H9 (cell line): ENCODE measurements at regions not wholly inside any gene's neighbourhood (a gene's known extent, or its start where the extent isn't known, plus 50 kb on each side); places are given as distances from the start of the nearest gene placed in this dataset.

Experiments used
- DNase-seq: peaks from one replicate; pipeline ENCODE4 v3.0.0-alpha.2; 2017
- H2AFZ ChIP-seq: one replicate; pipeline ENCODE4 v1.6.1; 2013; ENCODE audit warnings: mild to moderate bottlenecking, low read length, control low read depth, moderate library complexity
- H2AK5ac ChIP-seq: 2 replicates; pipeline ENCODE4 v1.6.1; 2013; ENCODE audit warnings: low read length, control low read depth, mixed read lengths; ENCODE audit not compliant: insufficient read length
- H2BK120ac ChIP-seq: one replicate; pipeline ENCODE4 v1.6.1; 2013; ENCODE audit warnings: low read depth, mild to moderate bottlenecking, low read length, control low read depth, inconsistent platforms; ENCODE audit not compliant: poor library complexity, severe bottlenecking
- H2BK12ac ChIP-seq: 2 replicates; pipeline ENCODE4 v1.6.1; 2013; ENCODE audit warnings: low read length, control low read depth, mixed read lengths, low read depth; ENCODE audit not compliant: insufficient read length
- H2BK15ac ChIP-seq: 2 replicates; pipeline ENCODE4 v1.6.1; 2013; ENCODE audit warnings: low read depth, low read length, control low read depth
- H2BK20ac ChIP-seq: one replicate; pipeline ENCODE4 v1.6.1; 2013; ENCODE audit warnings: low read depth, mild to moderate bottlenecking, low read length, control low read depth, inconsistent platforms; ENCODE audit not compliant: poor library complexity, severe bottlenecking
- H2BK5ac ChIP-seq: 2 replicates; pipeline ENCODE4 v1.6.1; 2013; ENCODE audit warnings: low read length, control low read depth, mixed read lengths; ENCODE audit not compliant: insufficient read length
- H3K14ac ChIP-seq: 2 replicates; pipeline ENCODE4 v1.6.1; 2013; ENCODE audit warnings: low read length, control low read depth; ENCODE audit not compliant: insufficient read depth
- H3K18ac ChIP-seq: 2 replicates; pipeline ENCODE4 v1.6.1; 2013; ENCODE audit warnings: low read depth, mild to moderate bottlenecking, mixed read lengths, low read length, control low read depth; ENCODE audit not compliant: insufficient read length
- H3K23ac ChIP-seq: 2 replicates; pipeline ENCODE4 v1.6.1; 2013; ENCODE audit warnings: low read length, control low read depth, mixed read lengths, low read depth; ENCODE audit not compliant: insufficient read length
- H3K23me2 ChIP-seq: 2 replicates; pipeline ENCODE4 v1.6.1; 2013; ENCODE audit warnings: low read depth, mild to moderate bottlenecking, mixed read lengths, low read length, control low read depth; ENCODE audit not compliant: insufficient read length, poor library complexity, severe bottlenecking
- H3K27ac ChIP-seq: 2 replicates; pipeline ENCODE4 v1.5.1; 2013; ENCODE audit warnings: low read length, control low read depth, mixed read lengths, low read depth; ENCODE audit not compliant: insufficient read length
- H3K27me3 ChIP-seq: 2 replicates; pipeline ENCODE4 v1.6.1; 2013; ENCODE audit warnings: low read length, control low read depth, inconsistent platforms; ENCODE audit not compliant: insufficient read depth
- H3K4ac ChIP-seq: 2 replicates; pipeline ENCODE4 v1.6.1; 2013; ENCODE audit warnings: low read depth, mild to moderate bottlenecking, control low read depth, inconsistent platforms, low read length, moderate library complexity
- H3K4me1 ChIP-seq: 2 replicates; pipeline ENCODE4 v1.6.1; 2013; ENCODE audit warnings: low read length, control low read depth, inconsistent platforms; ENCODE audit not compliant: insufficient read depth
- H3K4me2 ChIP-seq: 2 replicates; pipeline ENCODE4 v1.6.1; 2013; ENCODE audit warnings: low read length, control low read depth, mixed read lengths; ENCODE audit not compliant: insufficient read length, insufficient read depth
- H3K56ac ChIP-seq: 2 replicates; pipeline ENCODE4 v1.6.1; 2013; ENCODE audit warnings: low read depth, mild to moderate bottlenecking, mixed read lengths, low read length, control low read depth; ENCODE audit not compliant: insufficient read length
- H3K79me1 ChIP-seq: 2 replicates; pipeline ENCODE4 v1.6.1; 2013; ENCODE audit warnings: low read depth, mild to moderate bottlenecking, moderate library complexity, low read length, control low read depth, inconsistent platforms; ENCODE audit not compliant: insufficient read depth, poor library complexity, severe bottlenecking
- H3K79me2 ChIP-seq: 2 replicates; pipeline ENCODE4 v1.6.1; 2013; ENCODE audit warnings: low read length, control low read depth, inconsistent platforms; ENCODE audit not compliant: insufficient read depth
- H3K9ac ChIP-seq: 2 replicates; pipeline ENCODE4 v1.6.1; 2013; ENCODE audit warnings: low read length, control low read depth, mixed read lengths; ENCODE audit not compliant: insufficient read length; ENCODE audit errors: extremely low read depth
- H3K9me3 ChIP-seq: one replicate; pipeline ENCODE4 v1.6.1; 2013; ENCODE audit warnings: low read depth, low read length, inconsistent platforms; ENCODE audit not compliant: control insufficient read depth
- H3T11ph ChIP-seq: one replicate; pipeline ENCODE4 v1.6.1; 2013; ENCODE audit warnings: mild to moderate bottlenecking, low read length, control low read depth, inconsistent platforms
- H4K20me1 ChIP-seq: one replicate; pipeline ENCODE4 v1.6.1; 2013; ENCODE audit not compliant: control insufficient read depth, insufficient read length, insufficient read depth
- H4K5ac ChIP-seq: 2 replicates; pipeline ENCODE4 v1.6.1; 2013; ENCODE audit warnings: low read depth, mild to moderate bottlenecking, mixed read lengths, low read length, control low read depth; ENCODE audit not compliant: insufficient read length
- H4K8ac ChIP-seq: replicated peaks from 2 replicates; pipeline ENCODE4 v1.6.1; 2013; ENCODE audit warnings: low read length, control low read depth, mixed read lengths, low read depth; ENCODE audit not compliant: insufficient read length
- H4K91ac ChIP-seq: 2 replicates; pipeline ENCODE4 v1.6.1; 2013; ENCODE audit warnings: low read depth, mild to moderate bottlenecking, moderate library complexity, mixed read lengths, low read length, control low read depth; ENCODE audit not compliant: insufficient read length
- H3K27ac Mint-ChIP-seq, 3 experiments: 2 replicates in 2 of 3; 3 replicates in 1 of 3; pipeline ENCODE4 v1.8.0; 2020 to 2021; ENCODE audit warnings: mixed read lengths in 3 of 3, mild to moderate bottlenecking in 1 of 3, moderate library complexity in 1 of 3
- H3K27me3 Mint-ChIP-seq: 2 replicates; pipeline ENCODE4 v1.8.0; 2021; ENCODE audit warnings: low read depth, mild to moderate bottlenecking, moderate library complexity, mixed read lengths
- H3K36me3 Mint-ChIP-seq, 3 experiments: 2 replicates in 2 of 3; 3 replicates in 1 of 3; pipeline ENCODE4 v1.8.0; 2020 to 2021; ENCODE audit warnings: low read depth in 3 of 3, mixed read lengths in 3 of 3; ENCODE audit not compliant: insufficient read depth in 1 of 3
- H3K4me1 Mint-ChIP-seq, 2 experiments: 2 replicates each; pipeline ENCODE4 v1.8.0; 2020; ENCODE audit warnings: mixed read lengths in 2 of 2
- H3K4me3 Mint-ChIP-seq, 2 experiments: 2 replicates in 1 of 2; 3 replicates in 1 of 2; pipeline ENCODE4 v1.8.0; 2020 to 2021; ENCODE audit warnings: mild to moderate bottlenecking in 2 of 2, mixed read lengths in 2 of 2, moderate library complexity in 1 of 2
- H3K9me3 Mint-ChIP-seq, 2 experiments: 2 replicates in 1 of 2; 3 replicates in 1 of 2; pipeline ENCODE4 v1.8.0; 2020; ENCODE audit warnings: mild to moderate bottlenecking in 2 of 2, mixed read lengths in 2 of 2, moderate library complexity in 1 of 2
- CTCF ChIP-seq: fragments of 200-600 bp; sonication (generic); conservative IDR thresholded peaks from 3 replicates; pipeline ENCODE4 v1.8.0; 2021; ENCODE audit warnings: antibody characterized with exemption, mild to moderate bottlenecking
- WGBS: extraction: QIAGEN DNeasy Blood & Tissue Kit; methylation state at CpG from one replicate; pipeline ENCODE4 v1.1.7; 2013; ENCODE audit warnings: missing lambda C conversion rate, low lambda C conversion rate, mixed read lengths; ENCODE audit not compliant: insufficient read length; ENCODE audit errors: extremely low coverage; 5-methylcytosine and 5-hydroxymethylcytosine counted together

- Mint-ChIP-seq H3K4me1 (no peaks in the 10 kb centered on the region), H3K9me3 (no peaks in the 10 kb centered on the region; a peak in 2 of 5 replicates), H3K36me3 (no peaks in the 10 kb centered on the region; a peak in 1 of 7 replicates), H3K4me3 (no peak overlapping the region), H3K27ac (no peak overlapping the region), H3K27me3 (peaks cover 5% of the 10 kb centered on the region)
- no peak overlapping the region for H3K14ac ChIP-seq
- no peak overlapping the region for H3K4ac ChIP-seq
- no peak overlapping the region for H3K56ac ChIP-seq
- no peak overlapping the region for H3K4me2 ChIP-seq
- H4K5ac ChIP-seq, result no peak overlapping the region
- no peaks in the 10 kb centered on the region for H3K9me3 ChIP-seq
- no CpG with 5 or more reads among the region's 3 CpGs for WGBS
- no peak overlapping the region for H3T11ph ChIP-seq
- no peak overlapping the region for H2BK20ac ChIP-seq
- H2BK15ac ChIP-seq, result no peak overlapping the region
- H3K27ac ChIP-seq, result no peak overlapping the region
- H3K9ac ChIP-seq, result no peak overlapping the region
- H3K18ac ChIP-seq, result no peak overlapping the region
- H2AFZ ChIP-seq, result no peak overlapping the region
- no peak overlapping the region for H2BK120ac ChIP-seq
- no peaks in the 10 kb centered on the region for H4K20me1 ChIP-seq
- no peak overlapping the region for H2BK12ac ChIP-seq
- H3K79me2 ChIP-seq, result no peaks in the 10 kb centered on the region
- H3K79me1 ChIP-seq, result no peaks in the 10 kb centered on the region
- no peak for DNase-seq
- no peak overlapping the region for H2BK5ac ChIP-seq
- H3K23me2 ChIP-seq, result no peaks in the 10 kb centered on the region
- H3K23ac ChIP-seq, result no peak overlapping the region
- no peak for TF ChIP-seq CTCF
- no peaks in the 10 kb centered on the region for H3K4me1 ChIP-seq
- H4K91ac ChIP-seq, result no peak overlapping the region
- no peak overlapping the region for H2AK5ac ChIP-seq
- no peak overlapping the region for H4K8ac ChIP-seq
- no peaks in the 10 kb centered on the region for H3K27me3 ChIP-seq
These were observed 708.8 kb downstream of the MTRR start for GRCh38 chr5:8577792-8578191.
